ENCODE measurements at regions not wholly inside any gene's neighbourhood (a gene's known extent, or its start where the extent isn't known, plus 50 kb on each side); places are given as distances from the start of the nearest gene placed in this dataset.

DNA sequence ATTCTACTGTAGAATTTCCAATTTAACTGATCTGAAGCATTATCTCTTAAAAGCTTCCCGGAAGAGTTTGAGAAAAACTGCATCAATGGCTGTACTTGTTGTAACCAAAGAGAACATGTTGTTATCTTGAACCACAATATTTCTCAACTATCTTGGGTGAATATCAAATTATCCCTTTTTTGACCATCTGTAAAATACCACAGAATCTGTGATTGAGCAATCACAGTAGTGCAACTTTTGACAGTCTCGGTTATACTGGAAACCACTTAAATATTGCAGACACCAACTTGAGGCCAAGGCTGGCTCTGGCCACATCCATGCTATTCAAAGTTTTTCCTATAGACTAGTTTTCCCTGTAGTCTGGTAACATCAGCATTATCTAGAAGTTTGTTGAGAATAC is 842.8 kb upstream of the EPHA6 start:
- H2AFZ ChIP-seq (ENCODE audit: control insufficient read depth, low read length) = no peak overlapping the region
- FAIRE-seq = no peak
- H3K4me2 ChIP-seq (ENCODE audit: control insufficient read depth, extremely low read depth, insufficient read depth, low read depth, low read length) = no peak overlapping the region
- H4K20me1 ChIP-seq (ENCODE audit: control insufficient read depth, extremely low read depth, insufficient read depth, low read length) = no peaks in the 10 kb centered on the region
- H3K9ac ChIP-seq (ENCODE audit: control insufficient read depth, extremely low read depth, insufficient read depth, low read length) = no peak overlapping the region
- no peak for DNase-seq (ENCODE audit: low read depth, low spot score)
- dilution Hi-C loops (cut with MboI; ENCODE audit: extremely low pct_ligation_motif_present, low sequenced_read_pairs) = no loop called here
- no peaks in the 10 kb centered on the region for H3K9me3 ChIP-seq (ENCODE audit: control insufficient read depth, low read depth, low read length)
- H3K9me1 ChIP-seq (ENCODE audit: control insufficient read depth, extremely low read depth, insufficient read depth, low read length) = no peaks in the 10 kb centered on the region
- no peaks in the 10 kb centered on the region for H3K4me1 ChIP-seq (ENCODE audit: control insufficient read depth, extremely low read depth, insufficient read depth, low read length)
- no peak overlapping the region for H3K4me3 ChIP-seq (ENCODE audit: control insufficient read depth in 2 of 3, extremely low read depth in 1 of 3, insufficient read depth in 2 of 3, low read depth in 1 of 3, low read length in 3 of 3)
- no peaks in the 10 kb centered on the region for H3K27me3 ChIP-seq (ENCODE audit: control insufficient read depth, extremely low read depth, insufficient read depth, low read length)
- TF ChIP-seq, protein P1, sequence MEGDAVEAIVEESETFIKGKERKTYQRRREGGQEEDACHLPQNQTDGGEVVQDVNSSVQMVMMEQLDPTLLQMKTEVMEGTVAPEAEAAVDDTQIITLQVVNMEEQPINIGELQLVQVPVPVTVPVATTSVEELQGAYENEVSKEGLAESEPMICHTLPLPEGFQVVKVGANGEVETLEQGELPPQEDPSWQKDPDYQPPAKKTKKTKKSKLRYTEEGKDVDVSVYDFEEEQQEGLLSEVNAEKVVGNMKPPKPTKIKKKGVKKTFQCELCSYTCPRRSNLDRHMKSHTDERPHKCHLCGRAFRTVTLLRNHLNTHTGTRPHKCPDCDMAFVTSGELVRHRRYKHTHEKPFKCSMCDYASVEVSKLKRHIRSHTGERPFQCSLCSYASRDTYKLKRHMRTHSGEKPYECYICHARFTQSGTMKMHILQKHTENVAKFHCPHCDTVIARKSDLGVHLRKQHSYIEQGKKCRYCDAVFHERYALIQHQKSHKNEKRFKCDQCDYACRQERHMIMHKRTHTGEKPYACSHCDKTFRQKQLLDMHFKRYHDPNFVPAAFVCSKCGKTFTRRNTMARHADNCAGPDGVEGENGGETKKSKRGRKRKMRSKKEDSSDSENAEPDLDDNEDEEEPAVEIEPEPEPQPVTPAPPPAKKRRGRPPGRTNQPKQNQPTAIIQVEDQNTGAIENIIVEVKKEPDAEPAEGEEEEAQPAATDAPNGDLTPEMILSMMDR (optimal IDR thresholded peaks at IDR 0.05 in 1 of 3, IDR thresholded peaks at IDR 0.05 in 1 of 3, conservative IDR thresholded peaks at IDR 0.05 in 1 of 3; ENCODE audit: extremely low read depth in 1 of 3, insufficient read depth in 2 of 3, low read length in 3 of 3) = no peak
- no peak for TF ChIP-seq EZH2 (IDR thresholded peaks at IDR 0.05; ENCODE audit: low read length)
- no peaks in the 10 kb centered on the region for H3K36me3 ChIP-seq (ENCODE audit: control insufficient read depth in 2 of 2, extremely low read depth in 1 of 2, insufficient read depth in 2 of 2, low read length in 2 of 2)
- no peak overlapping the region for H3K27ac ChIP-seq (ENCODE audit: control insufficient read depth, insufficient read depth, low read length)
- H3K79me2 ChIP-seq (ENCODE audit: control insufficient read depth, insufficient read depth, low read length) = no peaks in the 10 kb centered on the region

GRCh38 chr3:95994338-95994737 is 820.1 kb upstream of the EPHA6 start:
- Histone ChIP-seq H3K4me3 (ENCODE audit: control insufficient read depth in 2 of 3, extremely low read depth in 1 of 3, insufficient read depth in 2 of 3, low read depth in 1 of 3, low read length in 3 of 3) (no peak overlapping the region), H3K4me2 (ENCODE audit: control insufficient read depth, extremely low read depth, insufficient read depth, low read depth, low read length) (no peak overlapping the region), H3K9me3 (ENCODE audit: control insufficient read depth, low read depth, low read length) (no peaks in the 10 kb centered on the region), H3K27ac (ENCODE audit: control insufficient read depth, insufficient read depth, low read length) (no peak overlapping the region), H3K9me1 (ENCODE audit: control insufficient read depth, extremely low read depth, insufficient read depth, low read length) (no peaks in the 10 kb centered on the region), H3K9ac (ENCODE audit: control insufficient read depth, extremely low read depth, insufficient read depth, low read length) (no peak overlapping the region), H3K27me3 (ENCODE audit: control insufficient read depth, extremely low read depth, insufficient read depth, low read length) (no peaks in the 10 kb centered on the region), H4K20me1 (ENCODE audit: control insufficient read depth, extremely low read depth, insufficient read depth, low read length) (no peaks in the 10 kb centered on the region), H2AFZ (ENCODE audit: control insufficient read depth, low read length) (no peak overlapping the region), H3K79me2 (ENCODE audit: control insufficient read depth, insufficient read depth, low read length) (no peaks in the 10 kb centered on the region), H3K4me1 (ENCODE audit: control insufficient read depth, extremely low read depth, insufficient read depth, low read length) (no peaks in the 10 kb centered on the region), H3K36me3 (ENCODE audit: control insufficient read depth in 2 of 2, extremely low read depth in 1 of 2, insufficient read depth in 2 of 2, low read length in 2 of 2) (no peaks in the 10 kb centered on the region)
- no peak for TF ChIP-seq EZH2 (IDR thresholded peaks at IDR 0.05; ENCODE audit: low read length)
- TF ChIP-seq, protein P1 (optimal IDR thresholded peaks at IDR 0.05 in 1 of 3, IDR thresholded peaks at IDR 0.05 in 1 of 3, conservative IDR thresholded peaks at IDR 0.05 in 1 of 3; ENCODE audit: extremely low read depth in 1 of 3, insufficient read depth in 2 of 3, low read length in 3 of 3) = no peak
- dilution Hi-C loops (cut with MboI; ENCODE audit: extremely low pct_ligation_motif_present, low sequenced_read_pairs) = no loop called here
- DNase-seq (ENCODE audit: low read depth, low spot score) (no peak), FAIRE-seq (no peak)

Data from keratinocyte (primary cell).